Panc1 (cell line): ENCODE measurements at regions not wholly inside any gene's neighbourhood (a gene's known extent, or its start where the extent isn't known, plus 50 kb on each side); places are given as distances from the start of the nearest gene placed in this dataset.

ENCODE experiments used
- TF ChIP-seq, protein P1 (sequence below): fragments of 450-650 bp; IDR thresholded peaks from 2 replicates; pipeline ENCODE4 v1.5.1; 2017; ENCODE audit warnings: mild to moderate bottlenecking
- TF ChIP-seq, protein P2 (sequence below), 2 experiments: IDR thresholded peaks; 2 replicates each; pipeline ENCODE4 v1.6.1; 2011 to 2012; ENCODE audit warnings: low read depth in 2 of 2, control low read depth in 1 of 2, low read length in 1 of 2, mild to moderate bottlenecking in 1 of 2, moderate library complexity in 1 of 2; ENCODE audit not compliant: insufficient read depth in 1 of 2

DNA sequence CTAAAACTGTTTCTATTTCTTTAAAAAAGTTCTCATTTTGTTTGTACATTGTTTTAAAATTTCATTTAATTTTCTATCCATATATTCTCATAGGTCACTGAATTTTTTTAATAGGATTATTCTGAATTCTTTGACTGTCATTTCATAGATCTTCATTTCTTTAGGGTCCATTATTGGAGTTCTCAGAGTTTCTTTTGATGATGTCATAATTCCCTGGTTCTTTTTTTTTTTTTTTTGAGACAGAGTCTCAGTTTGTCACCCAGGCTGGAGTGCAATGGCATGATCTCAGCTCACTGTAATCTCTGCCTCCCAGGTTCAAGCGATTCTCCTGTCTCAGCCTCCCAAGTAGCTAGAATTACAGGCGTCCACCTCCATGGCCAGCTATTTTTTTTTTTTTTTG is 89.9 kb downstream of the DMRT2 start:
- TF ChIP-seq, protein P1, sequence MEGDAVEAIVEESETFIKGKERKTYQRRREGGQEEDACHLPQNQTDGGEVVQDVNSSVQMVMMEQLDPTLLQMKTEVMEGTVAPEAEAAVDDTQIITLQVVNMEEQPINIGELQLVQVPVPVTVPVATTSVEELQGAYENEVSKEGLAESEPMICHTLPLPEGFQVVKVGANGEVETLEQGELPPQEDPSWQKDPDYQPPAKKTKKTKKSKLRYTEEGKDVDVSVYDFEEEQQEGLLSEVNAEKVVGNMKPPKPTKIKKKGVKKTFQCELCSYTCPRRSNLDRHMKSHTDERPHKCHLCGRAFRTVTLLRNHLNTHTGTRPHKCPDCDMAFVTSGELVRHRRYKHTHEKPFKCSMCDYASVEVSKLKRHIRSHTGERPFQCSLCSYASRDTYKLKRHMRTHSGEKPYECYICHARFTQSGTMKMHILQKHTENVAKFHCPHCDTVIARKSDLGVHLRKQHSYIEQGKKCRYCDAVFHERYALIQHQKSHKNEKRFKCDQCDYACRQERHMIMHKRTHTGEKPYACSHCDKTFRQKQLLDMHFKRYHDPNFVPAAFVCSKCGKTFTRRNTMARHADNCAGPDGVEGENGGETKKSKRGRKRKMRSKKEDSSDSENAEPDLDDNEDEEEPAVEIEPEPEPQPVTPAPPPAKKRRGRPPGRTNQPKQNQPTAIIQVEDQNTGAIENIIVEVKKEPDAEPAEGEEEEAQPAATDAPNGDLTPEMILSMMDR = no peak
- TF ChIP-seq, protein P2, sequence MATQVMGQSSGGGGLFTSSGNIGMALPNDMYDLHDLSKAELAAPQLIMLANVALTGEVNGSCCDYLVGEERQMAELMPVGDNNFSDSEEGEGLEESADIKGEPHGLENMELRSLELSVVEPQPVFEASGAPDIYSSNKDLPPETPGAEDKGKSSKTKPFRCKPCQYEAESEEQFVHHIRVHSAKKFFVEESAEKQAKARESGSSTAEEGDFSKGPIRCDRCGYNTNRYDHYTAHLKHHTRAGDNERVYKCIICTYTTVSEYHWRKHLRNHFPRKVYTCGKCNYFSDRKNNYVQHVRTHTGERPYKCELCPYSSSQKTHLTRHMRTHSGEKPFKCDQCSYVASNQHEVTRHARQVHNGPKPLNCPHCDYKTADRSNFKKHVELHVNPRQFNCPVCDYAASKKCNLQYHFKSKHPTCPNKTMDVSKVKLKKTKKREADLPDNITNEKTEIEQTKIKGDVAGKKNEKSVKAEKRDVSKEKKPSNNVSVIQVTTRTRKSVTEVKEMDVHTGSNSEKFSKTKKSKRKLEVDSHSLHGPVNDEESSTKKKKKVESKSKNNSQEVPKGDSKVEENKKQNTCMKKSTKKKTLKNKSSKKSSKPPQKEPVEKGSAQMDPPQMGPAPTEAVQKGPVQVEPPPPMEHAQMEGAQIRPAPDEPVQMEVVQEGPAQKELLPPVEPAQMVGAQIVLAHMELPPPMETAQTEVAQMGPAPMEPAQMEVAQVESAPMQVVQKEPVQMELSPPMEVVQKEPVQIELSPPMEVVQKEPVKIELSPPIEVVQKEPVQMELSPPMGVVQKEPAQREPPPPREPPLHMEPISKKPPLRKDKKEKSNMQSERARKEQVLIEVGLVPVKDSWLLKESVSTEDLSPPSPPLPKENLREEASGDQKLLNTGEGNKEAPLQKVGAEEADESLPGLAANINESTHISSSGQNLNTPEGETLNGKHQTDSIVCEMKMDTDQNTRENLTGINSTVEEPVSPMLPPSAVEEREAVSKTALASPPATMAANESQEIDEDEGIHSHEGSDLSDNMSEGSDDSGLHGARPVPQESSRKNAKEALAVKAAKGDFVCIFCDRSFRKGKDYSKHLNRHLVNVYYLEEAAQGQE (IDR thresholded peaks at IDR 0.05; ENCODE audit: insufficient read depth in 1 of 2, low read depth in 2 of 2, low read length in 1 of 2) = no peak
